Brain microvascular endothelial cell (primary cell): ENCODE measurements at regions not wholly inside any gene's neighbourhood (a gene's known extent, or its start where the extent isn't known, plus 50 kb on each side); places are given as distances from the start of the nearest gene placed in this dataset.

ENCODE experiments used
- DNase-seq: peaks from one replicate; pipeline ENCODE4 v3.0.0-alpha.2; 2020
- H3K27ac ChIP-seq: fragments of 250-450 bp; sonication (Bioruptor Pico); 2 replicates; pipeline ENCODE4 v1.5.1; 2020; ENCODE audit warnings: mild to moderate bottlenecking, moderate library complexity
- H3K27me3 ChIP-seq: fragments of 250-450 bp; sonication (Bioruptor Pico); replicated peaks from 2 replicates; pipeline ENCODE4 v1.5.1; 2020; ENCODE audit warnings: mild to moderate bottlenecking
- H3K36me3 ChIP-seq: fragments of 250-450 bp; sonication (Bioruptor Pico); replicated peaks from 2 replicates; pipeline ENCODE4 v1.5.1; 2020; ENCODE audit warnings: mild to moderate bottlenecking
- H3K4me3 ChIP-seq: 2 replicates; pipeline ENCODE4 v1.5.1; 2011; ENCODE audit warnings: low read depth, mild to moderate bottlenecking, control low read depth, low read length, moderate library complexity
- in situ Hi-C: cut with HindIII; loops from 2 replicates; pipeline ENCODE4 v1.10.0; 2017; ENCODE audit warnings: low sequenced_read_pairs, low pct_ligation_motif_present
- TF ChIP-seq, protein P1 (sequence below): IDR thresholded peaks from 2 replicates; pipeline ENCODE4 v1.5.1; 2011; ENCODE audit warnings: low read depth, mild to moderate bottlenecking, moderate library complexity, low read length, control low read depth, inconsistent platforms; ENCODE audit errors: missing control alignments

DNA sequence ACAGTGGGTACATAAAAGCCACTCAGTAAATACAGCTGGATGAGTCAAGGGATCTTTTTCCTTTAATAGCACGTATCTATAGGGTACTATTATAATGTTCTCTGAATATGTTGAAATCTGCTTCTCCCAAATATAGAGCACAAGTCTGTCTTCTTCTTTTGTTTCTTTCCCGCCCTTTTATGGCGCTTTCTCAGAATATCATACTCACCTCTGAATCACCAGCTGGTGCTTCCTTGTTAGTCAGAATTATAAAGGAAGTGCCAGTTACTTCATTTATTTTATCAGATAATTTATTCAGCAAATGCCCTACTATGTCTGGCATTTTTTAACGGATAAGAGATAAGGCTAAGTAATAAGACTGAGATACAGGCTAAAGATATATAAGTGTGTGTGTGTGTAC lies 772.9 kb downstream of the SORCS3 start:
- no peak overlapping the region for H3K27ac ChIP-seq
- in situ Hi-C loops: no loop called here
- H3K27me3 ChIP-seq: no peaks in the 10 kb centered on the region
- no peak for DNase-seq
- H3K36me3 ChIP-seq: no peaks in the 10 kb centered on the region
- TF ChIP-seq, protein P1, sequence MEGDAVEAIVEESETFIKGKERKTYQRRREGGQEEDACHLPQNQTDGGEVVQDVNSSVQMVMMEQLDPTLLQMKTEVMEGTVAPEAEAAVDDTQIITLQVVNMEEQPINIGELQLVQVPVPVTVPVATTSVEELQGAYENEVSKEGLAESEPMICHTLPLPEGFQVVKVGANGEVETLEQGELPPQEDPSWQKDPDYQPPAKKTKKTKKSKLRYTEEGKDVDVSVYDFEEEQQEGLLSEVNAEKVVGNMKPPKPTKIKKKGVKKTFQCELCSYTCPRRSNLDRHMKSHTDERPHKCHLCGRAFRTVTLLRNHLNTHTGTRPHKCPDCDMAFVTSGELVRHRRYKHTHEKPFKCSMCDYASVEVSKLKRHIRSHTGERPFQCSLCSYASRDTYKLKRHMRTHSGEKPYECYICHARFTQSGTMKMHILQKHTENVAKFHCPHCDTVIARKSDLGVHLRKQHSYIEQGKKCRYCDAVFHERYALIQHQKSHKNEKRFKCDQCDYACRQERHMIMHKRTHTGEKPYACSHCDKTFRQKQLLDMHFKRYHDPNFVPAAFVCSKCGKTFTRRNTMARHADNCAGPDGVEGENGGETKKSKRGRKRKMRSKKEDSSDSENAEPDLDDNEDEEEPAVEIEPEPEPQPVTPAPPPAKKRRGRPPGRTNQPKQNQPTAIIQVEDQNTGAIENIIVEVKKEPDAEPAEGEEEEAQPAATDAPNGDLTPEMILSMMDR: no peak
- no peak overlapping the region for H3K4me3 ChIP-seq

DNA sequence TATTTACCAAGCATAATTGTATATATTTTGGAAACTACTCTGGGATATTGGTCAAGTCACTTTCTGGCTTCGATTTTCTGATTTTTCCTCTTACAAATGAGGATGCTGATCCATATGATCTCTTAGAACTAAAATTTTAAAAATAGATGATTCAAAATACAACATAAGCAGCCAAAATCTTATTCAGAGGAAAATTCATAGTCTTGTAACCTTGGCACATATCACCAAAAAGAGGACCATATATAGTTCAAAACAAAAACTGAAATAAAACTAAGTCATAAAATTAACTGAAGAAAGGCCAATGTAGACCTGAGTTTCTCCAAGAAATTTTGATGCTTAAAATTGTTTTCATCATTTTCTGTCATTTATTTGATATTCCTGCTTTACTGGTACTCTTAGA lies 768.3 kb downstream of the SORCS3 start:
- H3K4me3 ChIP-seq: no peak overlapping the region
- in situ Hi-C loops: no loop called here
- TF ChIP-seq, protein P1: no peak

DNA sequence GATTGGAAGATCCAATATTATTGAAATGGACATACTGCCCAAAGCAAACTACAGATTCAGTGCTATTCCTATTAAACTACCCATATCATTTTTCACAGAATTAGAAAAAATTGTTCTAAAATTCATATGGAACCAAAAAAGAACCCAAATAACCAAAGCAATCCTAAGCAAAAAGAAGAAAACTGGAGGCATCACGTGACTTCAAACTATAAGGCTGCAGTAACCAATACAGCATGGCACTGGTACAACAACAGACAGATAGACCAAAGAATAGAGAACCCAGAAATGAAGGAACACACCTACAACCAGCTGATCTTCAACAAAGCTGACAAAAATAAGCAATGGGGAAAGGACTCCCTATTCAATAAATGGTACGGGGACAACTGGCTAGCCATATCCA lies 765.4 kb downstream of the SORCS3 start:
- Histone ChIP-seq H3K27ac (no peak overlapping the region), H3K27me3 (no peaks in the 10 kb centered on the region), H3K4me3 (no peak overlapping the region), H3K36me3 (no peaks in the 10 kb centered on the region)
- DNase-seq: no peak
- TF ChIP-seq, protein P1: no peak
- in situ Hi-C loops: no loop called here

More for the DNA sequence above, 768.3 kb downstream of the SORCS3 start:
- DNase-seq: no peak
- Histone ChIP-seq H3K36me3 (no peaks in the 10 kb centered on the region), H3K27me3 (no peaks in the 10 kb centered on the region), H3K27ac (no peak overlapping the region)

DNA sequence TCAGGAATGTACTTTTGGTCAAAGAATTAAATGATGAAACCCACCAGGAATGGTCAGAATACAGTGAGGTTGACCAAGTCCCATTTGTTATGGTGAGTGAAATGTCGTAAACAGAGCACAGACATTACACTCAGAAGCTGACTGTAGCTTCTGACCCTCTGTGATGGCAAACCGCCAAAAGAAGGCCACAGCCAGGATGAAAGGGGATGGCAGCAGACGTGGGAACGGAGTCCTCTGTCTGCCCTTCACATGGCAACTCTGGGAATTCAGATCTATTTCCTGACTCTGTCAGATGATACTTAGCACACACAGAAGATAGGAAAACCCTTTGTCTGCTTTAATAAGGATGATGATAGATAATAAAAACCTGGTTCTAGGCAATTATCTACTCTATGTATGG lies 757.1 kb downstream of the SORCS3 start:
- Histone ChIP-seq H3K27me3 (no peaks in the 10 kb centered on the region), H3K36me3 (no peaks in the 10 kb centered on the region), H3K27ac (no peak overlapping the region), H3K4me3 (no peak overlapping the region)
- in situ Hi-C loops: no loop called here
- TF ChIP-seq, protein P1: no peak
- no peak for DNase-seq

DNA sequence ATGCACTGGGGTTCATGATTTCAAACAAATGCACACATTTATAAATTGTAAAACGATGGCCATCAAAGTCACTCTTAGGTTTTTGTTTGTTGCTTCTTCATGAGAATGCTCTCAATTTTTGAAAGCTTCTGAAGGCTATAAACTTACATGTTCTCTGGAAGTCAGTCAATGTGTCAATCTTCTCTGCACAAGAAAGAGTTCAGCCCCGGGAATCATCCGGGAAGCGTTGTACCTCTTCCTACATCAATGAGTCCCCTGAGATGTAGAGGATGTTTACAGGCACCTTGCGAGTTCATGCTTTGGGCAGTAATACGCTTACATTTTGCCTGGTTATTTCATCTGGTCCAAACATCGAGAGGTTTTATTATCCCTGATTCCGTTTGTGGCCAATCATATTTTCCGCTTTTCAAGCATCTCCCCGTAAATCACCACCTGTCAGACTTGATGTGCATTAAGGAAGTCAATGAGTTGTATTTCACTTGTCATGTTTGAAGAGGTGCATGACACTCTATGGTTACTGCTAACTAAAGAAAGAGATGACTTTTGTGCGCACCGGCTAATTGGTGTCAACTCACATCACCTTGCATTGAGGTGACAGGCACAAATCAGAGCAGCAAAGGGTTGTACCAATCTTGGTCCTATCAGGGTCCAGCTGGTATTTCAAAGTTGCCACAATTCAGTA lies 750.7 kb downstream of the SORCS3 start:
- H3K27me3 ChIP-seq: no peaks in the 10 kb centered on the region
- no peak for DNase-seq
- in situ Hi-C loops: no loop called here
- H3K4me3 ChIP-seq: no peak overlapping the region
- no peaks in the 10 kb centered on the region for H3K36me3 ChIP-seq
- TF ChIP-seq, protein P1: no peak
- H3K27ac ChIP-seq: no peak overlapping the region

DNA sequence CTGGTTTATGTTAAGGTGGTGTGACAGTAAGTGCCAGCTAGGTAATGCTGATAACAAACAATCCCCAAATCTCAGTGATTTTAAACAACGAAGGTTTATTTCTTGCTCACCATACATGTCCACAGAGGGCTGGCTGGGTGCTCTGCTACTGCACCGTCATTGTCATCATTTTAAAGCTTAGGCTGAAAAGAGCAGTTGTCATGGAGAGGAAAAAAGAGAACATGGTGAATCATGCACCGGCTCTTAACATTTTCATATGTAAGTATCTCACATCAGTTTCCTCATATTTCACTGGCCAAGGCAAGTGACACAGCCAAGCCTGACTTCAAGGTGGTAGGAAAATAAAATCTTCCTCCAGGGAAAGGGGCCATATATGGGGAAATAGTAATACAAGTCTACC lies 746.9 kb downstream of the SORCS3 start:
- no peak for DNase-seq
- Histone ChIP-seq H3K36me3 (no peaks in the 10 kb centered on the region), H3K27ac (no peak overlapping the region), H3K4me3 (no peak overlapping the region), H3K27me3 (no peaks in the 10 kb centered on the region)
- in situ Hi-C loops: no loop called here
- TF ChIP-seq, protein P1: no peak
